GM18867 (cell line): ENCODE measurements at regions not wholly inside any gene's neighbourhood (a gene's known extent, or its start where the extent isn't known, plus 50 kb on each side); places are given as distances from the start of the nearest gene placed in this dataset.

Source experiments
- ATAC-seq: cut with Tn5 transposase; IDR thresholded peaks from one replicate; pipeline ENCODE4 v1.9.1; 2021; ENCODE audit warnings: mild to moderate bottlenecking, moderate library complexity; ENCODE audit not compliant: unreplicated experiment

DNA sequence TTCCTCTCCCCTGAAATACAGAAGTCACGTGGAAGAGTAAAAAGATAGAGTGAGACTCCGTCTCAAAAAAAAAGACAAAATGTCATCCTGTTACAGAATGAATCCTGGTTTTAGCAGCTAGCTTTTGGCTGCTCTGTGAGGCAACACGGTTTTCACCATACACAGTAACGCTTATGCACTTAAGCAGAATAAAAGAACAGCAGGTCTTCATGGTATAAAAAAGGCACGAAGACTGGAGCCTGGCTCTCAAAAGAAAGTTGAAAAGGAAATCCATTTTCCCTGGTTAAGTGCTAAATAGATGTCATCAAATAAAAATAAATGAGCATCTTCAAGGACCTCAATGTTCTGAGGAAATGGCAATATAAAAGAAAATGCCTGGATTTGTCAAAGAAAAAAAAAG, 444.1 kb downstream of the IPO8 start:
- no peak for ATAC-seq

DNA sequence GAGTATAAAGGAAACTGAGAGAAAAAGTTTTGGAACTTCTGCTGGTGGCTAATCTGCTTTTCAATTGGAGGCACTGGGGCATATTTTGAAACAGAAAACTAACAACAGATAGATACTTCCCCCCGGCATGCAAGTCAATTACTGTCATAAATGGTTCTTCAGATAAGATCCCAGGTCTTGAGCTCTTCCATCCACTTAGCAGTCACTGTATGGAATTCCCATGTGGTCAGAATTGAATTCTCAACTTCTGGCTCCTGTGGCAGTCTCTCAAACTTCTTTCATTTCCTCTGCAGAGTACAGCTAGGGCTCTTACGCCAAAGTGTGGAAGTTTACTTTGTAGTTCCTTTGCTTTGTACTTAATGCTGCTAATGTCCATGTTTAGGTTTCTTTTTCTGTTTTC, 452.2 kb downstream of the IPO8 start:
- ATAC-seq, result no peak

DNA sequence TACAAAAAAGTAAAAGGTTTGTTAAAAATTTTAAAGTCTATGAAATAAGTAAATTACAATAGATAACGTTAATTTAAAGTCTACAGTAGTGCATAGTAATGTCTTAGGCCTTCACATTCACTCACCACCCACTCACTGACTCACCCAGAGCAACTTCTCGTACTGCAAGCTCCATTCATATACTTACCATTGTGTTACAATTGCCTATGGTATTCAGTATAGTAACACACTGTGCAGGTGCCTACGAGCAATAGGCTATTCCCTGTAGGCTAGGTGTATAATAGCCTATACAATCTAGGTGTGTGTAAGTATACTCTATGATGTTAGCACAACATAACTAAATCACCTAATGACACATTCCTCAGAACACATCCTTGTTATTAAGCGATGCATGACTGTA, 435.3 kb upstream of the TMTC1 start:
- ATAC-seq, result no peak

DNA sequence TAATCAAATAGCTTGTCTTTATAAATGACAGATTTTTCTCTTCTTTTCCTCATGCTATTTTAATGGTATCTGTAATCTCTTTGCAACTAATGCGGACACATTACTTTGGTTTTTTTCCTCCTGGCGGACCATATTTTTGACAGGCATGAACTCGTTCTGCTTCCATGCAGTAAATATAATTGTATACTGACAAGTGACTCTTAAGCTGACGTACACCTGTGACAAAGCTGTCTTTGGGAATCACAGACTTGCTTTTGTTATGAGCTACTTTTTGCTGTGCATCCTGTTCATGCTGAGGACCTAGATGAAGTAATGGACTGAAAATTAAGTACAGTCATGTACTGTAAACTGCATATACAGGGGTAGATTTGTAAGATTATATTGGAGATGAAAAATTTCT, 434.3 kb upstream of the TMTC1 start:
- no peak for ATAC-seq

DNA sequence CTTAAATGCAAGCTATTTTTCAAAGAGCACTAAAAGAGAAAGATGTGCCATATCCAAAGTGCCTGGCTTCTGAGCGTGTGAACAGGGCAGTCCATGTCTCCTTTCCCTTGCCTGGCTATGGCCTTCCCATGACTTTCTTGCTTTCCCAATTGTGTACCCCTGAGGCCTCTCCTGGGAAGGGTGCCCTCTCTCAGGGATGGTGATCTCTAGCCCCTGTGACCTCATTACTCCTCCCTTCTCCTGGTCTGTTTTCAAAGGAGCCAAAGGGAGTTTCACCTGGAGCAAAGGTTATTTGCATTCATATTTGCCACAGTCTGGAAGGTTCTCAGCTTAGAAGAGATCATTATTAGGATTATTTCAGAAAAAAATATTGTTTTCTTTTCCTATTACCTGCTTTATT, 429.4 kb upstream of the TMTC1 start:
- ATAC-seq, result no peak

- no peak for ATAC-seq
Measured at GRCh38 chr12:30211743-30212142, 428.0 kb upstream of the TMTC1 start.

DNA sequence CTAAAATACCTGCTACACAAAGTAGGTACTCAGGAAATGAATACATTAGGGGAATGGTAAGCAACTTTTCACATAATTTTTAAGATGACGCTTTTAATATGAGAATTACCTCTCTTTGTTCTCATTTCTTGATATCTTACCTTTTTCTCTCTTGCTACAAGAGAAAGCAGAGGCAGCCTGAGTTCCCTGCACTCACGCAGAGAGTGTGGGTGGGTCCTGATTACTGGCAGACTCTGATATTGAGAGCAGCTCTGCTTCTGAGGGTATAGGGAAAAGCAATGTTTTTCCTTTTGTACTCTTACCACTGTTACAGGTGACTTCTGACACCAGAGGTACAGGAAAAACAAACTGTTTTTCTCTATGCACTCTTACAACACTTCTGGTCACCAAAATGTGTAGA, 420.2 kb upstream of the TMTC1 start:
- ATAC-seq, result no peak

GRCh38 chr12:30202521-30203254, 418.9 kb upstream of the TMTC1 start:
- no peak for ATAC-seq

- no peak for ATAC-seq
Measured at GRCh38 chr12:30201301-30202160, 417.8 kb upstream of the TMTC1 start.

DNA sequence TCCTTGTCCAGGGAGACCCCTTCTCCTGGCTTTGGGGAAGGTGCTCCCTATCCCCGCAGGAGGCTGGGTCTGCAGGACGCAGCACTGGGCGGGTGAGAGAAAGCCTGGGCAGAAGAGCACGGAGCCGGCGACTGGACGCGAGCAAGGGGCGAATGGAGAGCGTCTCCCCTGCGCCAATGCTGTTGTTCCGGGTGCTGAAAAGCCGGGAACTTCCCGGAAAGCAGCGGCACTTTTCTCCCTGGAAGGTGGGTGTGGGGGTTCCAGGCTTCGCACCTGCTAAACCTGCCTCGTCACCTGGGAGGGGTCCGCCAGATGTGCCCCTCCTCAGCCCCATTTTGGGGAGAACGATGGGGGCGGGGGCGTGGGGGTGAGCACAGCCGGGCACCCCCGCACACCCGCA, 417.1 kb upstream of the TMTC1 start:
- ATAC-seq, result no peak

DNA sequence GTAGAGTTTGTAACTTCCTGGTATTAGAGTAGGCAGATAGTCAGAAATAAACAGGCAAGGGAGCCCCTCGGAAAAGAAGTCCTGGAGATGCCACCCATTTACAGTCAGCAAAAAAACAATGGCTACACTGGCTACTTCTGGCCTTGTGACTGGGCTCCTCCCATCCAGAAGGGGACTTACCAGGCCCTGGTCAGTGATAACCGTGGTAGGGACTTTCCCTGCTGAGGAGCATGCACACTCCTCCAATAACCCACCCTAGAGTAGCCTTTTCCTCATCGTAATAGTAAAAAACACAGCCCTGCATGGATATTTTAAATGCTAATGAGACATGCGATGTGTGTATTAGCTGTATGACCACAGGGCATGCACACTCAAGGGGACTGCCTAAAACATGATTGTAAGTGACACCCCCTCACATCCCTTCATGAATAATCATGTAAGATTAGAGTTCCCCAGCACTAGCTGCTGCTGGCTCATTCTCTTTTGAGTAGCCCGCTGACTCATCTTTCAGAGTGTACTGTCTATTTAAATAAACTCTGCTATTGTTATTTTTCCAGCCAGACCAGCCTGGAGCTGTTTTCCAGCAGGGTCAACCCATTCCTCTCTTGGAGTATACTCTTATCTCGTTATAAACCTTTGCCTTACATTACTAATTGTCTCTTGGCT, 413.8 kb upstream of the TMTC1 start:
- peak; percentile 69 for ATAC-seq

DNA sequence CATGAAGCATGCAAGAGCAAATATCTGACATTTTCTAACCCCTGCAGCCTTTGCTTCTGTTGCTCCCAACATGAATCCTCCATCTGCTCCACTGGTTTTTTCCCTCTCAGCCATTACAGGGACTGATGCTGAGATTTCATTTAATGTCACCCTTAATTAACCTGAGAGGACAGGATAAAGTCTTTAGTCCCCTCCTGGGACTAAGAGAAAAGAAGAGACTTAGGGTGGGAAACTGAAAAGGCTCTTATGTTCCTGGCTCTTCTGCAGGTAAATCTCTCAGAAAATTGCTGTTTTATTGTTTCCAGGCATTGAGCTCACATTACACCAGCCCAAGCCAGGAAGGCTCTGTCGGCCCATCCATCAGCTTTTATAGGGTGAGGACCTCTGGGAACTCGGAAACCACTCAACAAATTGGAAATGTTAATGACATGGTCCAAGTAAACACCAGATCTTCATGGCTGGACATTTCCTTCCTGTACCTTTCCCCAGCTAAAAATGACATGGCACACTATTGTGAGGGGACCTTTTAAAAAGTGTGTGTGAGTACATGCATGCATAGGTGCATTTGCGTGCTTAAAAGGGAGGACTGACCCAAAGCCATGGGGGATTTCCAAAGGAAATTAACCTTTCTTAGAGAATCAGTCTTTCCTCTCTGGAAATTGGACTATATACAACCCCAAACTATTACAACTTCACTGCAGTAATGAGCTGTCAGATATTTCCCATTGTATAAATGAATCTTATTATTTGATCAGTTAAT, 408.1 kb upstream of the TMTC1 start:
- no peak for ATAC-seq

DNA sequence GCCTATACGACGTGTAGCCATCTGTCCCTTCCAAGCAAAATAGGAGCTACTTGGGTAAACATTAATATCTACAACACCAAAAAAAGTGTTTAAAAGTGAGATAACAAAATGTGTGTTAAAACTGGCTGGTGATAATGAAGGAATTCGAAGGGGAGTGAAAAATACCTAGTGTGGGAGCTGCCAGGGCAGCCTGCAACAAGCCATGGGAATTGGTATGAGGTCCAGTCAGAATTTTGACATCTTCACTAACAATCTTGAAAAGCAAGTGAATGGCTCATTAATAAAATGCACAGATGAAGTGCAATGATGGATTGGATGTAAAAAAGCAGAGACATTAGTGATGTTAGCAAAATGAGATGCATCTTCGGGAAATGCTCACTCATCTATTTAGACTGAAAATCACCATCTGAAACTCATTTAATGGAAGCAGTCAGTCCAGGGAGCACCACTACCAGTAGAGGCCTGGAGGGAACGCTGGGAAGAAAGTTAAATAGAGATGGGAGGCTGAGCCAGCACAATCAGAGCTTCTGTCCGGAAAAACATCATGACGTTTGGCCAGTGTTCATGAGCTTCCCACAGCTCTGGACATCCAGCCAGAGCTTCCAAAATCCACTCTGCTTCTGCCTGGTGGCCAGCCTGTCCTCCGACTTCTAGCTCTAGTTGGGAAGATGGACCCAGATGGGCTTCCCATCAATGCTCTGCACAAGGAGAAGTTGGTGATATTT, 405.0 kb upstream of the TMTC1 start:
- no peak for ATAC-seq

DNA sequence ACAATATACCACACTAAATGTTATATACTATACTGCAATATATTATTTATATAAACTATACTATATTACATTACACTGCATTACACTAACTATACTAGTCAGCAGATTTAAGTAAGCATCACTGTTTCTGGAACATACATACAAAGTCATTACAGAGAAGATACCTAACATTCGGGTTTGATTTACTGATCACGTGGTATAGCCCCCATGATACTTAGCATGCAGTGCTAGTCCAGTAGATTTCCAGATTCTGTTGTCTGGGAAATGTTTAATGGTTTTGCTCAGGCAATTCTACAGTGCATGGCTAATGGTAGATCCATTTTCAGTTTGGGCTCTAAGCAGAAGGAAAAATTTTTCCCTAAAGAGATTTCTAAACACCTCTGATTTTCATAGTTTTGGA, 403.7 kb upstream of the TMTC1 start:
- ATAC-seq, result no peak

DNA sequence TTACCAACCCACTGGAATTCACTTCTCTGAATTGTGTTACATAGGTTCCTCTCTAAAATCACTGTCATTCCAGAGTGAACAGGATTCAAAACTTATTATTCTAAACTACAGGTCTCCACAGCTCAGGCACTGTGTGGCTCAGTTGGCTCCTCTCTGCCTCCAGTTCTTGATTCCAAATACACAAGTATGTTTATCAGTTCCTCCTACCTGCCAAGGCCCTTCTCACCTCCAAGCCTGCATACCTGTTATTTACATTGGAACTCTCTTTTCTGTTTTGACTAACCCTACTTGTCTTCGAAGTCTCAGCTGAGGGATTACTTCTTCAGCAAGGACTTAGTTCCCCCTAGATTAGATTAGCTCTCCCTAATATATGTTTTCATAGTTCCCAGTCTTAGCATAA, 397.6 kb upstream of the TMTC1 start:
- ATAC-seq, result no peak

DNA sequence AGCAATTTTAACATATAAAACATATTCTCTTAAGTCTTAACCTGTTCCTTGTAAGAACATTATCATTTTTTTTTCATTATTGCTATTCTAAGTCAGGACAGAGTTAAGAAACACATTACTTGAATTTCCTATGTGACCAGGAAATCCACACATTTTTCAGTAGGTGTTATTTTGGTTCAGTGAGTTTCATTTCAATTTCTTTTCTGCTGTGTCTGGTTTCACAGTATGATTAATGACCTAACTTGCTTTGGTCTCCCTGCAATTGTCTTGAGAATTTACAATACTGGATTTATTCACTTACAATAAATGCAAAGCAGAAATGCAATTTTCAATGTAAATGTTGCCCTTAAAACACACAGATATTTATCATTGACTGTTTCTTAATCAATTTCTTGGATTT, 396.9 kb upstream of the TMTC1 start:
- ATAC-seq, result peak; percentile 82

- no peak for ATAC-seq
Measured at GRCh38 chr12:30178916-30179315, 395.2 kb upstream of the TMTC1 start.

DNA sequence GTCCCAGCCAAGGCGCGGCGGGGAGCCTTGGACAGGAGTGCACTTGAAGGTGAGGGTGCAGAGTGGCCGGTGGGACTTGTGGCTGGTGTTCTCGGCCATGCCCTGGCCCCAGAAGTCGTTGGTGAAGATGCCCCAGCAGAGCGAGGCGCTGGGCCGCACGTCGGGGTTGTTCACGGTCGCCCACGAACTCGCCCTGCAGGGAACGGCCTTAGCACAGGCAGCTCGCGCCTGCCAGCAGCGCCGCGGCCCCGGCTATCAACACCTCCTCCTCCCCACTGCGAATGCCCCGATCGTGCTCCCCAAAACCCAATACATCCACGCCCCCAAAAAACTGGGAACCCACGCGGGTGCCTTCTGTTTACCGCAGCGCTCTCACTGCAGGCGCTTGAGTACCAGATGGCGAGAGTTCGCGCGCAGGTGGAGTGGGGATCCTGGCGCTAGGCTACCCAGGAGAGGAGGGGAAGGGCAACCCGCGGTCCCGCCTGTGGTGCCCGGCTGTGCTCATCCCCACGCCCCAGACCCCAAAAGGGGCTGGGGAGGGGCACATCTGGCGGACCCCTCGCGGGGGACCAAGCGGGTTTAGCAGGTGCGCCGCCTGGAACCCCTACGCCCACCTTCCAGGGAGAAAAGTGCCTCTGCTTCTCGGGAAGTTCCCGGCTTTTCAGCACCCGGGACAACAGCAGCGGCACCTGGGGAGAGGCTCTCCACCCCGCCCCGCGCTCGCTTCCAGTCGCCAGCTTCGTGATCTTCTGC, 386.3 kb upstream of the TMTC1 start:
- ATAC-seq, result no peak

DNA sequence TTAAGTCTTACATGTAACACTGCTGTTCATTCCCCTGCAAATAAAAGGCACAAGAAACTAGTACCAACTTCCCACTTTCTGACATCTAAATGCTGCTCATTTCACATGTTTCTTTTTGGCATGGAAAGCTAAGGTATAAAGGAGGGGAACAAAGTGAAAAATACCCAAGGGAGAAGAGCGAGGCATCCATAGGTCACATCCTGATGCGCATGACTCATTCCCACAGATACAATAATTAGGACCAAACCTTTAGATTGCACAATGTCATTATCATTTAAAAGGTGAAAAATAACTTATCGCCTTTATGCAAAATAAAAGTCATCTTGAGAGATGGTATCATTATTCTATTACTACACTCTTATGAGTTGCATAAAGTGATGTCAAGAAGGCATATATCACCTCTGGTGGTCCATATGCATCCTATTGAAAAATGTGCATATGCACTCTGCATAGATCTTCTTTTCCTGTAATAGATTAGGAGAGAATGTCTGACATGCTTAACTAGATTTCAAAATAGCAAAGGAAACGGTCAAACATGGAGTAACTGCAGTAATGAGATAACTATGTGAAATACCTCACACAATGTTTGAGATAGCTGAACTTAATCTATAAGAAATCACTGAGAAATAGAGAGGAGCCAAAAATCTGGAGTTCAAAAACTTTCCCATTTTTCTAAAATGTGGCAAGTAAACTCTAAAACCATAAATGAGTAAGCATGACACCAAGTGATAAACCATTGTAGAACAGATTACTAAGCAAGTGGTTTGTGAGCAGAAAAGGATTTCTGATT, 382.5 kb upstream of the TMTC1 start:
- ATAC-seq, result no peak
